Sigmoid colon (tissue), 4 donors: ENCODE measurements at regions not wholly inside any gene's neighbourhood (a gene's known extent, or its start where the extent isn't known, plus 50 kb on each side); places are given as distances from the start of the nearest gene placed in this dataset.

ENCODE experiments used
- POLR2A ChIP-seq, 2 donors: fragments of 450-650 bp; IDR thresholded peaks; one replicate each; pipeline ENCODE4 v1.6.1; 2016; ENCODE audit warnings: antibody characterized with exemption in 2 of 2, mild to moderate bottlenecking in 2 of 2, moderate library complexity in 2 of 2
- POLR2AphosphoS5 ChIP-seq, 4 donors: sonication (generic); formaldehyde crosslinking; IDR thresholded peaks; one replicate each; pipeline ENCODE4 v1.6.1; 2017; ENCODE audit warnings: antibody characterized with exemption in 4 of 4
- TF ChIP-seq, protein P1 (sequence below), 4 experiments: fragments of 450-650 bp in 3 of 4; fragments of 200-600 bp in 1 of 4; IDR thresholded peaks; one replicate each; pipeline ENCODE4 v1.5.1; 2016 to 2019; ENCODE audit warnings: antibody characterized with exemption in 4 of 4, mild to moderate bottlenecking in 3 of 4, moderate library complexity in 2 of 4

DNA sequence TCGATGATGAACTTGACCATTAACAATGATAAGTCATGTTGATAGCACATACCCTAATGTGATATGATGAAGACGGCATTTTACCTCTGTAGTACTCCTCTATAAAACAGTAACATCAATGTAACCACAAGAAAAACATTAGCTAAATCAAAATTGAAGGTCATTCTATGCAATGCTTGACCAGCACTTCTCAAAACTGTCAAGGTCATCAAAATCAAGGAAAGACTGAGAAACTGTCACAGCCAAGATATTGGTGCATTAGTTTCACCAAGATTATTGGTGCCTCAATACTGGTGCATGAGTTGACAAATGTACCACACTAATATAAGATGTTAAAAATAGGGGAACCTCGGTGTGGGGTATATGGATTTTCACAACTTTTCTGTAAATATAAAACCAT lies 251.1 kb upstream of the CNTN4 start:
- TF ChIP-seq, protein P1, sequence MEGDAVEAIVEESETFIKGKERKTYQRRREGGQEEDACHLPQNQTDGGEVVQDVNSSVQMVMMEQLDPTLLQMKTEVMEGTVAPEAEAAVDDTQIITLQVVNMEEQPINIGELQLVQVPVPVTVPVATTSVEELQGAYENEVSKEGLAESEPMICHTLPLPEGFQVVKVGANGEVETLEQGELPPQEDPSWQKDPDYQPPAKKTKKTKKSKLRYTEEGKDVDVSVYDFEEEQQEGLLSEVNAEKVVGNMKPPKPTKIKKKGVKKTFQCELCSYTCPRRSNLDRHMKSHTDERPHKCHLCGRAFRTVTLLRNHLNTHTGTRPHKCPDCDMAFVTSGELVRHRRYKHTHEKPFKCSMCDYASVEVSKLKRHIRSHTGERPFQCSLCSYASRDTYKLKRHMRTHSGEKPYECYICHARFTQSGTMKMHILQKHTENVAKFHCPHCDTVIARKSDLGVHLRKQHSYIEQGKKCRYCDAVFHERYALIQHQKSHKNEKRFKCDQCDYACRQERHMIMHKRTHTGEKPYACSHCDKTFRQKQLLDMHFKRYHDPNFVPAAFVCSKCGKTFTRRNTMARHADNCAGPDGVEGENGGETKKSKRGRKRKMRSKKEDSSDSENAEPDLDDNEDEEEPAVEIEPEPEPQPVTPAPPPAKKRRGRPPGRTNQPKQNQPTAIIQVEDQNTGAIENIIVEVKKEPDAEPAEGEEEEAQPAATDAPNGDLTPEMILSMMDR (IDR thresholded peaks at IDR 0.05) = no peak
- TF ChIP-seq POLR2A (IDR thresholded peaks at IDR 0.05) (no peak), POLR2AphosphoS5 (IDR thresholded peaks at IDR 0.05) (no peak)
